ENCODE measurements at regions not wholly inside any gene's neighbourhood (a gene's known extent, or its start where the extent isn't known, plus 50 kb on each side); places are given as distances from the start of the nearest gene placed in this dataset.

- no peak for DNase-seq (ENCODE audit: low spot score)
Measured at GRCh38 chr9:89768650-89769071, 163.8 kb downstream of the GADD45G start.

DNA sequence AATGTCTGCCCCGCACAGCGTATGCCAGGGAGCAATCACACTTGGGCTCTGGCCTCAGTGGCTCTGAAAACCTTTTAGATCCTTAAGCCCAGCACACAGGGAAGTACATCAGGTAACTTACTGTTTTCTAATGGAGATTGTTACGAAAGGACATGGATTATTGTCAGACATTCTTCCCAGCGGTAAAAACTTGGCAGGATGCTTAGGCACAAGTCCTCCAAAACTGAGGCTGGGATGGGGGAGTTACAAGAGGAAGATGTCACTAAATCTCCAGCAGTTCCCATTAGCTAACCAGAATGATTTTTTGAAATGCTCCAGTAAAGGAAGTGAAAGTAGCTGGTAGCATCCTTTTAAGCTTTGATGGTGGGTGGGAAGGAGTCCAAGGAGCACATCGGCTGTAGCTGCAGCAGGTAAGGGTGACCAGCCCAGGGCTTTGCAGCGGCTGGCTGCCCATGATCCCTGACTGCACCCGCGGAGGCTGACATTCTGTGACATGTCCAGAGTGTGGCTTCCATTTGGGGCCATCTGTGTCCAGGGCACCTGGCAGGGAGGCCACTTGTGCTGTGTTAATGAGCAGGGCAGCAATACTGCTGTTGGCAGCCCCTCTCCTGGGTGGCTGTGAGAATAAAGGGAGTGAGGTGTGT is 165.8 kb downstream of the GADD45G start:
- no peak for DNase-seq (ENCODE audit: low spot score)

- no peak for DNase-seq (ENCODE audit: low spot score)
Measured at GRCh38 chr9:89771205-89771604, 166.4 kb downstream of the GADD45G start.

DNA sequence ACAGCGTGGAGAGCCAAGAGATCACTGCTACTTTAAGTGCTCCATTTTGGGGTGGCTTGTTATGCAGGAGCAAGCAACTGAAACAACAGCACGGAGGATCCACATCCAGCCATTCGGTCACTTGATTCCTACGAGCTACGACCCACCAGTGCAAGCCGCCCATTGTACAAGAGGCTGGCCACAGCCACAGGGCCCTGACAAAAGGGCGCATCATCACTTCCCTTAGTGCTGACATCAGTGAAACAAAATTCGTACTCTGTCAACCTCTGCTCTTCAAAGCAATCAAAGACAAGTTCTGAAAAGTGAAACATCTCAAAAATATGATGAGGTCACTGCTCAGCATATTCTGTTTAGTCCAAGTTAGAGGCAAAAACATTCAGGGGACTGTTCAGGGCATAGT is 168.4 kb downstream of the GADD45G start:
- no peak for DNase-seq (ENCODE audit: low spot score)

GRCh38 chr9:89774858-89775370 is 170.1 kb downstream of the GADD45G start:
- DNase-seq (ENCODE audit: low spot score), result no peak

GRCh38 chr9:89775641-89776040 is 170.8 kb downstream of the GADD45G start:
- DNase-seq (ENCODE audit: low spot score), result no peak

DNA sequence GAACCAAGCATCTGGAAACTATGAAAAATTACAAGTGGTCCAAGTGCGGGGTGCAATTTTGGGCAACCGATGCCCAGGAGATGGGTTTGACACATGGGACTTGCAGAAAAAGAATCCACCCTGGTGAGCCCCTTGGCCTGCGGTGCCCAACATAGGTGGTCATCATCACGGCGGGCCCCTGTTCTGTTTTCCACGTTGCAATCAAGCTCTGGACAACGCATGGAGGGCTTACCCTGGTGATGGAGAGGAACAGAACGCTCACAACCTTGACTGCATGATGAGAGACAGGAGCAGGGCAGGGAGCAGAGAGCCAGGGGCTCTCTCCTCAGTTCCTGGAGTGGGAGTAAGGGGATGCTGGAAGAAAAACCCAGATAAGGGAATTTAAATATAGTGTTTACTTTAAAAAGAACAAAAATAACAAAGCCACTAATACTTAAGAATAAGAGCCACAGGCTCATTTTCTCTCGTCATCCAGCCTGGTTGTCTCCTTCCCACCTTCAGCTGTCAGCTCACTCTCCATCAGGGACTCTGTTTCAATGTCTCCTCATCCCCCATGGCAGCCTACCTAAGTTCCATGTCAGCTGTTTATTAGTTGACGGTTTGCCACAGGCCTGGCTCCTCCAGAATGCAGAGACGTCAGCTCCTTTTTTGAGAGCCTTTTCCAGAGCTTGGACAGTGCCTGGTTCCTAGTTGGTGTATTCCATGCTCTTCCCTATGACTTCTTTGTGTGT is 172.1 kb downstream of the GADD45G start:
- no peak for DNase-seq (ENCODE audit: low spot score)

DNA sequence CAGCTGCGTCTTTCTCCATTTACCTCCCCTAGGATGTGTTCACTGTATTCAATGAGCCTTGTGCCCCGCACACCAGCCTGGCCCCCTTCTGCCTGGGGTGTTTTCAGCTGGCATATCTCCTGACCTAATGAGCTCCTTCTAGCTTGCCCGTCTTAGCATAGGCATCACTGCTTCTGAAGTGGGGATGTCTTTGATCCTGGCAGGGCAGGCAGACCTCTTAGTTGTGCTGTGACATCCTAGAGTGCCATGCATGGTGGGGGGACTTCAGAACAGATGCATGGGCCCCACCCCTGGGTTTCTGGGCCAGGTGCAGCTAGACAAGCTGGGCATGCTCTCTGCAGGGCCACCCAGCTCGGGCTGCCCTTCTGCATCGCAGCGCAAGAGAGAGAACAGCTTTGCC is 172.7 kb downstream of the GADD45G start:
- no peak for DNase-seq (ENCODE audit: low spot score)

GRCh38 chr9:89778100-89779090 is 173.6 kb downstream of the GADD45G start:
- no peak for DNase-seq (ENCODE audit: low spot score)

- no peak for DNase-seq (ENCODE audit: low spot score)
Measured at GRCh38 chr9:89779405-89780203, 174.8 kb downstream of the GADD45G start.

DNA sequence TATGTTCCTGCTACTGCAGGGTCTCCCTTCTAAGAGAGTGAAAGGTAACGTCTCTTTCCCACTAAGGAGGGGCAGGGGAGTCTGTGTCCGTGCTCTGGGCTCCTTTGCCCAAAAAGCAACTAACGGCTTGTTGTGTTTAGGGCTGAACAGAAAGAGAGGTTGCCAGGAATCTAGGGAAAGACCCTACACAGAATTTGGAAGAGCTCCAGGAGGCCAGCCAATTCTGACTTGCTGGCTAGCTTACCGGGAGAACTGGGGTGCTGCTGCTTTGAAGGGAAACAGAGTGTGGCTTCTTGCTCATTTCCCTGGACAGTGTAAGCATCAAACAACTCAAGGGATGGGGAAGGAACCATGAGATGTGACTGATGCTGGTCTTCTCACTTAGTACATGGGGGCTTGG is 176.1 kb downstream of the GADD45G start:
- no peak for DNase-seq (ENCODE audit: low spot score)

DNA sequence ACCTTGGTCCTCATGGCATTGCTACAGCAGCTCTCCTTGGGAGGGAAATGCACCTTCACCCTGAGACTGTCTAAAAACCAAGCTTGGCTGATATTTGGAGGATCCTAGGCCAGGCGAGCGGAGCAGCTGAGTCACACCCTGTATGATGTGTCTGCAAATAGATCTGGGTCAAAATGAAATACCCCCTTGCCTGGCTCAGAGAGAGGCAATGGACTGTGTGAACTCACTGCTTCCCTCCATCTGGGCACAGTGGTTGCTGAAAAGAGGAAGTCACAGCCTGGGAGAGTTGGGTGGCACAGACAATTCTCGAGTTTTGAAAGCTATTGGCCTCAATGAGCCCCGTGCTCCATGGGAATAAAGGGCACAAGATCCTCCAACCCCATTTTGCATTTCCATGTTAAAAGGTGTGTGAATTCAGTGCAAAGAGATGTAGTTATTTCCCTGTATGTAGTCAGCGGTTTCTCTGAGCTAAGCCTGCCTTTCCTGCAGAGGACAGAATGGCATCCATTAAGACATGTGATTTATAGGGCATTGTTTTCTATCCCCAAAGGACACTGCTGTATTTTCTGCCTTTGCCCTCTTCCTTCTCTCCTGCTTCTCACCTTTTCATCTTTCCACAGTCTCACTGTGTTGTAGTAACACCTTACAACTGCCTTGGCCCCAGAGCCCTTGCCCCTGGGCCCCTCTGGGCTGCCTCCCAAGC is 177.2 kb downstream of the GADD45G start:
- no peak for DNase-seq (ENCODE audit: low spot score)

- no peak for DNase-seq (ENCODE audit: low spot score)
Measured at GRCh38 chr9:89786655-89787054, 181.8 kb downstream of the GADD45G start.

GRCh38 chr9:89787595-89787994 is 182.8 kb downstream of the GADD45G start:
- no peak for DNase-seq (ENCODE audit: low spot score)

- no peak for DNase-seq (ENCODE audit: low spot score)
Measured at GRCh38 chr9:89788434-89788833, 183.6 kb downstream of the GADD45G start.

- no peak for DNase-seq (ENCODE audit: low spot score)
Measured at GRCh38 chr9:89789922-89790510, 185.2 kb downstream of the GADD45G start.

DNA sequence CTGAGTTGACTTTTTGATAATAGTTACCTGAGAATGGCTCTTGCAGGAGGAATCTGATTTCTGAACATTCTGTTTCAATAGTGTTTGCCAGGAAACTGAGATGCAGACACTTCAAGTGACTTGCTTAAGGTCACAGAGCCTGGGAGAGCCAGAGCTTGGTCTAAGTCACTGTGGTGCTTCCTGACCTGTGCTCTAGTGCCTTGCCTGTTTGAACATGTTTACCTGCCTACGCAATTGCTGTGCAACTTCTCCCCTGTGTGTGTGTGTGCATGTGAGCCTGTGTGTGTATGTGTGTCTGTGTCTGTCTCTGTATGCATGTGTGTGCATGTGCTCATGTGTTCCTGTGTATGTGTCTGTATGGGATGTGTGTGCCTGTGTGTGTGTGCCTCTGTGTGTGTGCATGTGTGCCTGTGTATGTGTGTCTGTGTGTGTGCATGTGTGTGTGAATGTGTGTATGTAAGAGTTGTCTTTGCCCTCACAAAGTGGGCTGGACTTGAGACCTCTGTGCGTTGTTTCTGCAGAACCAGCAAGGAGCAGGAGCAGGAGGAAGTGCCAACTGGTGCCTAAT is 185.8 kb downstream of the GADD45G start:
- DNase-seq (ENCODE audit: low spot score), result no peak

GRCh38 chr9:89791754-89792153 is 186.9 kb downstream of the GADD45G start:
- DNase-seq (ENCODE audit: low spot score), result no peak

DNA sequence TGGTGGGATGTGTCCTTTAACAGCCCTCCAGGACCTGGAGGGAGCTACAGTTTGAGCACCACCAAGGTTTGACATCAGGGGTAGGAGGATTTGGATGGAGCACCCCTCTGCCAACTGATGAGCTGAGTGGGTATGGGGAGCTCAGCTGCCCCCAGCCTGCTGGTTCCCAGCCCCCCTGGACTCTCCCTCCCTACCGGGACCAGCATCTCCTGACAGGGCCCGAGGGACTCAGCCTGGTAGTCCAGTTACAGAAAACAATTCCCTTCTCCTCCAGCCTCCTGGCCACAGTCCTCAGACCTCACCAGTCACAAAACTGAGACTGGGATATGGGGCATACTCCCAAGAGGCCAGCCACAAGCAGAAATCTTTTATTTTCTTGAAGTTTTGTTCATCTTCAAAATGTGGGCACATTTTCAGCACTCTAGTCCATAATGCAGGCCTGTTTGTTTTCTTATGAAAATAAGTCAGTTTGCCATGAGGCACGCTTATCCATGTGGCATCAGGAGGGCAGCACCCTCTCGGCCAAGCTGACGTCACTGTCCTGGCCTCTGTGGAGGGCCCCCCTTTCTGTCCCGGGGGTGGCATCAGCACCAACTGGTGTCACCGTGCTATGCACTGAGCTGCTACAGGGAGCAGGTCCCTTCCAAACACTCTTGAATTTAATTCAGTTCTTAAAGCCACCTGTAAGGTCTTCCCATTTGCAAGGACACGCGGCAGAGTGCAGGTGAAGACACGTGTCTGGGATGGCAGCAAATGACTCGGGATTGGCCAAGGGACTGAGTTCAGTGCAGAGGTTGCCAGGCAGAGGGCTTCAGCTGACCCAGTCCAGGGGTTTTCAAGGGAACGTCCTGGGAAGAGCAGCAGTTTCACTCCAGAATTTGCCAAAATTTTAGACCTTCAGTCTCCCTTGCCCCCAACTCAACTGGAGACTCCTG is 187.6 kb downstream of the GADD45G start:
- no peak for DNase-seq (ENCODE audit: low spot score)

Data from LoVo (cell line).